HG03095 (cell line): ENCODE measurements at regions not wholly inside any gene's neighbourhood (a gene's known extent, or its start where the extent isn't known, plus 50 kb on each side); places are given as distances from the start of the nearest gene placed in this dataset.

ENCODE experiments used
- ATAC-seq: cut with Tn5 transposase; IDR thresholded peaks from one replicate; pipeline ENCODE4 v1.9.1; 2021; ENCODE audit warnings: moderate library complexity; ENCODE audit not compliant: unreplicated experiment

DNA sequence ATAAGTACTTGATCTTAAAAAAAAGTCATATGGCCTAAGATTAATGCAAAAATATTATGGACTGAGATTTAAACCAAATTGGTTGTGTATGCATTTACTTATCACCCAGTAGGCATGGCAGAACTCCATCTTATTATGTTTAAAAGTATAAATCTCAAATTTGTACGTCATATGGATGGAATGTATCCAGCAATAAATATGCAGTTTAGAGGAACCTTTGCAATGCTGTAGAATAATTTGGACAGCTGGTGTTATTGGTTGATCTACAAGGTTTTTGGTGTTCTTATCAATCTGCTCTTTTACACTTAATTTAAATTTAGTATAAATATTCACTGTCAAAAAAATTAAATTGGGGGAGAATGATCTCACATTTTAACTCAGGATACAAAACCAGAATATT, 640.2 kb downstream of the SATB2 start:
- ATAC-seq = no peak

DNA sequence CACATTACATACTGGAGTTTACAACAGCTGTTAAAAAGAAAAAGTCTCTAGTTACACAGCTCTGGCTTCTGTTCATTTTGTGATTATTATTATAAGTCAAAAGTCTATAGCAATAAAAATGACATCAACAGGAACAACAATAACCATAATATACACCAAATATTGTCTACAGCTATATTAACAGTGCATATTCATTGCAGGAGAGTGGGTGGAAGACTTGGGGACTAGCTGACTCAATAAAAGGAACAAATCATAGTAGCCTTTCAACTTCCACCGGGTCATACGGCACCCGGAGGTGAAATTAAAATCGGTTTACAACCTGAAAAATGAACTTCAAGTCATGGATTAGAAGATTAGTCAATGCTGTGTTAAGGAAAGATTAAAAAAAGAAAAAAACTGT, 642.1 kb downstream of the SATB2 start:
- no peak for ATAC-seq

DNA sequence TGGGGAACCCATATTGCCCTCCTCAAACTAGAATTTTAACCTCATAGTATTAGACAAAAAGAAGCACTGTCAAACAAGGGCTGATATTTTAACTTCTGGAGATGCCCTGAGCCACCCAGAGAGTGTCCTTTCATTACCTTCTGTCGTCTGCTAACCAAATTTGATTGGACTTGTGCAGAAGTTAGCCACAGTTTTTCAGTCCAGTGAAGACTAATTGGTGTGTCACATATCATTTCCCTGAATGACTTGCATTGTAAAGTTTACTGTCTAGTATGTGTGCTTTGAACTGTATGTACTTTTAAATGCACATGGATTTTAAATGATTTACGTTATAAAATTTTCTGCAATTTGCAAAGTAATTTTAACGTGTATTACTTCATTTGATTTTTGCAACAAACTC, 646.5 kb downstream of the SATB2 start:
- no peak for ATAC-seq

DNA sequence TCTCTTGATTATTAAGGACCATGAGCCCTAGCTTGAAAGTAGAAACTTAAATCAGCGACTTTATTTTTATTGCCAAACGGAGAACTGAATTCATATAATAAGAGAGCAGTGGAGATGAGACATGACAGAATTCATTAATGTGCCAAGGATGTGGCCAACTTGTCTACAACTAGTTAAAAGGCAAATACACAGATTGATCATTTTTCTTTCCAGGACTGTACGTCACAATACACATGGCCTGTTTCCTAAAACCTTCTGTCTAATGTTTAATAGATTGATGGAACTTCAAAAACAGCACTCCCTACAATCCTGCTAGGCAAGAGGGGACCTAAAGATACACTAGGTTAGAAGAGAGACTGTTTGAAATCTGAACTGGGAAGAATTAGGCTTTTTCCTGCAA, 647.8 kb downstream of the SATB2 start:
- ATAC-seq = no peak

DNA sequence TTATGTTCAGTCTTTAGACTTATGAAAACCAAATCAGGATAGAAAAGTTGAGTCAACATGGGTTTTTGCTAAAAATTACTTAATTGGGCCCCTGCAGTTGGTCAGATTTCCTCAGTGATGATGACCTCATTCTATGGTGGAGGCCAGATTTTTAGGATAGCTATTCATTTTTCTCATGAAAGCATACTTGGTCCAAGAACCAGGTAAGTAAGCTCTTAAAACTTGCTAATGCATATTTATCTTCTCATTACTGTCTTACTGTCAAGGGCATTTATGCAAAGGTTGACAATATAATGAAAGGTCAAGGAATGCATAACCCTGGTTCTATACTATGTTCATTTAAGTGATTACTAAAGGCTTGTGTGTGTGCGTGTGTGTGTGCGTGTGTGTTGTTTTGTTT, 650.6 kb downstream of the SATB2 start:
- no peak for ATAC-seq

DNA sequence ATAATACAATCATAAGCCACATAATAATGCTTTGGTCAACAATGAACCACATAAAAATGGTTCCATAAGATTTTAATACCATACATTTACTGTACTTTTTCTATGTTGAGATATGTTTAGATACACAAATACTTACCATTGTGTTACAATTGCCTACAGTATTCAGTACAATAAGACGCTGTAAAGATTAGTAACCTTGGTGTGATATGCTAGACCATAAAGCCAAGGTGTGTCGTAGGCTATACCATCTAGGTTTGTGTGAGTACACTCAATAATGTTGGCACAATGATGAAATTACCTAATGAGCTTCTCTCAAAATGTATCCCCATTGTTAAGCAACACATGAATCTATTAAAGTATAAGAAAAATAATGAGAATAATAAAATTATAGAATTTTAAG, 662.3 kb downstream of the SATB2 start:
- no peak for ATAC-seq

DNA sequence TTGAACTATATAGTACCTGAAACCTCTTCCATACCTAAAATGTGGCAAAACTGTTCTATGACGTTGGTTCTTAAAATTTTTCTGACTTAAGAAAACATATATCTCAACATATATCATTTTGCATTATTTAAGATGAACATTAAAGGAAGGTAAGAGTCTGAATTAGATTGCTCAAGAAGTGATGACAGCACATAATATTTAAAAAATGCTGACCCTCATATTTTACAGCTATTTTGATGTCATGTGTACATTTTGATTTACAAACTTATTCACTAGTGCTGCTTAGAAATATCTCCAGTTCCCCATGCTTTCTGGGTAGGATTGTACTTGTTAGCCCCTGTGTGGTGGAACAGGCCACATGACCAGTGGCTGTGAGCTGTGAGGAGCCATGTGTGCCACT, 666.1 kb downstream of the SATB2 start:
- ATAC-seq = no peak

DNA sequence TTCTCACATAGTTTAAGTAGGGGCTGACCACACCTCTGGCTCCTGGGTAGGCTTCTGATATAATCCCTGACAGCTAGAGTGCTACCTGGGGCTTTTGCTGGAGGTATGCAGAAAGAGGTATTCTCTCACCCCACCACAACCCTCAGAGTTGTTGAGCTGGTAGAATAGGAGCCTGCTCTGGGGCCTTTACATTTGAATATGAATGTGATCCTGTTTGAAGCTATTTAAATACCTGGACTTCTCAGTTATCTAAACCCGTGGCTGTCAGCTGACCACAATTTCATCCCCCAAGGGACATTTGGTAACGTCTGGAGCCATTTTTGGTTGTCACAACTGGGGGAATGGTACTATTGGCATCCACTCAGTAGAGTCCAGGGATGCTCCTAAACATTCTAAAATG, 669.1 kb downstream of the SATB2 start:
- ATAC-seq = no peak

DNA sequence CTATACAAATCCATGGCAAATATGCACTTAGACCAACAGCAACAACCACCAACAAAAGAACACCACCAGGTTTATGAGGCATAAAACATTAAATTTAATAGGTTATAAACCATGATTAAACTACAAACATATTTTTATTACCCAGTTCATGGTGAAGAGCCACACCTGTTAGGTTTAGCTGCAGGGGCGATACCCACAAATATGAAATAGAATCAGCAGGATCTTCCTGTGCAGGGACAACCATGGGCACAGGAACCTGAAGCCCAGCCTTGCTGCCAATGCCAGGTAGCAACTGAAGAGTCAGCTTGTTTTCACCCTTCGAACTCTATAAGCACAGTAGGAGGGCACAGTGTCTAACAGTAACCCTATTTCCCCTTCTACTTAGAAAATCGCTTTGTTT, 675.0 kb downstream of the SATB2 start:
- ATAC-seq = no peak

DNA sequence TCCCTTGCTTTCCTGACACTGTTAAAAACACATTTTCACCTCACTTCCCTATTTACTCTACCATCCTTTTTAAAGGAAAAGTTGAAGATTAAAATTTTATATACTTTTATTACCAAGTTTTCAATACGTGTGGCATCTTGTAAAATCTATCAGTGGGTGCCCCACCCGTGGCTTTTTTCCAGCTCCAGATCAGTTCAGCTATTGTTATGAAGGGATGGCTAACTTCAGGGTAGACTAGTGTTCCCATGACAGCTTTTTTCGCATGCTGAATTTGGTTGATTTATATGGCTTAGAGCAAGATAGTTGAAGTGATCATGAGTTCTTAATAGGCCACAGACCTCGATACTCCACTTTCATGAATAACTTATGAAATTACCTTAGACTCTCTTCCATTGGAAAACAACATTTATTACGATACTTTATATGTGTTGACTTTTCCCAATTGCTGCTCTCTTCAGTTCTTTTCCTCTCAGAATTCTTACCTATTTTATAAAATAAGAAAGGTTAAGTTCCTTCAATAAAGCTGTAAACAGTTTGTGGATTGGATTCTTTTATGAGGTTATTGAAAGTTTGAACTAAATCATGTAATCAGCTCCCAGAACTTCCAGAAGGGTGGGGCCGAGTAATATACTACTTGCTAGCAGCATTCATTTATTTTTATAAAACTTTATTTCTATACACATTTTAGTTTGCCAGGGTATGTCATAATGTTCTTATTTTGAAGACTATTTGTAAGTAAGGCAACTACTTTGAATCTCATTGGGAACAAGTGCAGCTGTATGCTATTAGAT, 680.9 kb downstream of the SATB2 start:
- ATAC-seq = no peak

DNA sequence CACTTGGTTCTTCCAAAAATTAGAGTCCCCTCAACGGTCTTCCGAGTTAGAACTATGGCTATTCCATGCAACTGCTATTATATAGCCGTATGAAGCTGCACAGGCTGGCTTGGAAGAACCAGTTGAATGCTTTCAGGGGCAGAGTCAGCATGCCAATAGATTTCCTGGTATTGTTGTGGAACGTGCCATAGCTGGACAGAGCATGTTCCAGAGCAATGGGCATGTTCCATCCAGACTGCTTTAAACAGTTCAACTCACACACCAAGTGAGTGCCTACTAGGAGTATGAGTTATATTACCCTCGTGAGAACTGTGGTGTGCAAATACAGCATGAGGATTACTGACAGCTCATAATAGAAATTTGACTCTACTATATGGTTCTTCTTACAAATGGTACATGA, 682.0 kb downstream of the SATB2 start:
- no peak for ATAC-seq

DNA sequence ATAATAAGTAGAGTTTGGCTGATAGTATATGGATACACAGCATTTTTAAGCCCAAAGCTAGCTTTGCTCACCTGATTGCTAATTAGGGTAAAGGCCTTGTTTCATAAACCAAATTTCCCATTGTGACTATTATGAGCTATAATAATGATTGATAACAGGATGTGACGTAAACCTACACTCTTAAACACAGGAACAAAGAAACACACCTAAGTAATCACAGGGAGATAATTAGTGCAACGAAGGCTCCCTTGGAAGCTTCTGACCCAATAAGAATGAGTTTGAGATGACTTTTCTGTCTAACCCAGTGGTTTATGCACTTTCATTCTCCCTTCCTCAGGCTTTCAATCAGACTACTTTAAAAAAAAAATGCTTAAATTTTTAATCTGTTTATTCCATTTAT, 683.2 kb downstream of the SATB2 start:
- ATAC-seq = no peak

DNA sequence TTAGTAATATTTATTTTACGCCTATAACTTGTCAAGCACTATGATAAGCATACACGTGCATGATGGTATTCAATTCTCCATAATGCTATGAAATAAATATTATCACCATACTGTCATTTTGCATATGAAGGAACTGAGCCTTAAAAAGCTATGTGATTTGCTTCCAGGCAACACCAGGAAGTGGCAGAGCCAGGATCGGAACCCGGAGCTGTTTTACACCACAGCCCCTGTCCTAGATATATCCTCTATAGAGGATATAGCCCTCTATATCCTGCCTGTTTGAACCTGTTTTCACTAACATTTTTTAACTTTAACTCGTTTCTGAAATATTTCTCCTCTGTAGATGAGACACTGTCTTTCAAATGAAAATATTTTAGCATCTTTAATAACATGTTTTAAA, 690.0 kb downstream of the SATB2 start:
- no peak for ATAC-seq

DNA sequence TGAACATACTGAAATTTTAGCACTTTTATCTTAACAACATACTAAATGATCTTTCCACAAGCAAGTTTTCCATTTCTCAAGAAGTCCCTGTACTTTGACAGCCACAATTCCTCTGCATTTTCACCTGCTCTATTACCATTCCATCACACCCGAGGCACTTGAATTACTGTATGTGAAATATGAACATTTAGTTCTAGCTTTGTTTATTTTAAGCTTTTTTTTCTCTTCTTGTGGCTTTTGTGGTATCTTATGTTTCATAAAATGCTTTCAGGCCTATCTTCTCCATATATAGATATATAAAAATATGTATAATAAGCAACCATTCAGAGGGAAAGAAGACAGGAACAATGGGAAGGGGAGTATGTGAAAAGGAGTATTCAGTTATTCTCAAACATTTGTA, 693.9 kb downstream of the SATB2 start:
- no peak for ATAC-seq

DNA sequence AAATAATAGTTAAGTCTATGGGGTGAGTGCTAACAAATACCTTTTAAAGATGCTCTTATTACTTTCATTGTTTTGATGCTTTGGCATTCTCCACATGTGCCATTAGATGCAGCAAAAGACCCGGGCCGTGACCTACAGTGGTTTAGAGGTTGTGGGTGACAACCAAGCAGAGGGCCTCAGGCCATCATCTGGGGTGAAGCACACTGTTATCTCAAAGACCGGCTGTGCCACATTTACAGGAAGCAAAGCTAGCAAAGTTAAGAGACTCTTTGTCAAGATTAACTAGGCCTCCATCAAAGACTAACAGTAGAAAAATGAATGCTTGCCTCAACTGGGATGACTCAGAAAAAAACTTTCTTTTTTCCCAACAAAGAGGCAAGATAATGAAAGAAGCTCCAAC, 695.3 kb downstream of the SATB2 start:
- no peak for ATAC-seq

DNA sequence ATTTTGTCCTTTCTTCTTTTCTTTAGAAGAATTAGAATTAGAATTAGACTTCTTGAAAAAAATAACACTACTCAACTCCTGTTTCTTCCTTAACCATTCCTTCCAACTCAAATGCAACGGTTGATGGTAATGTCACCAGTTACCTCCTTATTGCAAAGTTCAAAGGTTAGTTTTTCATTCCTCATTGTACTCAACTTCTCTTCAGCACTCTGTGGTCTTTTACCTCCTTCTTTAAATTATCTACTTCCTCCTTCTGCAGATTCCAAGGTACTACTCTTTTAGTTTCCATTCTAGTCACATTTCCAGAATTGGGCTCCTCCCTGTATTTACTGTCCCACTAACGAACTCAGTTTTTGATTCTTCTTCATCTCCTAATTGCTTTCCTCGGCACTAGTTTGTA, 700.7 kb downstream of the SATB2 start:
- no peak for ATAC-seq

DNA sequence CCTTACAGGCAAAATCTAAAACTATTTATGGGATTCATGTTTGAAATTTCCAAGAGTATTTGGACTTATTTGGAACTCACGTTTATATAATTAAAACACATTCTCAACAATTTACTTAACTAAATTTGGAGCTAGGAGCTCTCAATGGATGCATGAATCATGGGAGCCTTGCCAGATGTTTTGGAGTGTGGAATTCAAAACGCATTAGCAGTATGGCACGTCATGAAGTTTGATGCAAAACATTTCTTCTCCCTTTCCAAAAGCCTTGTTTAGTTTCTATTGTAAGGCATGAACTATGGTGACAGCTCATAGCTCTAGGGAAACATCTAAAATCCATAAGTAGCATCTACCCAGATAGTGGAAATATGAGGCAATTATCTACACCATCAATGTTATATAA, 701.6 kb downstream of the SATB2 start:
- no peak for ATAC-seq

DNA sequence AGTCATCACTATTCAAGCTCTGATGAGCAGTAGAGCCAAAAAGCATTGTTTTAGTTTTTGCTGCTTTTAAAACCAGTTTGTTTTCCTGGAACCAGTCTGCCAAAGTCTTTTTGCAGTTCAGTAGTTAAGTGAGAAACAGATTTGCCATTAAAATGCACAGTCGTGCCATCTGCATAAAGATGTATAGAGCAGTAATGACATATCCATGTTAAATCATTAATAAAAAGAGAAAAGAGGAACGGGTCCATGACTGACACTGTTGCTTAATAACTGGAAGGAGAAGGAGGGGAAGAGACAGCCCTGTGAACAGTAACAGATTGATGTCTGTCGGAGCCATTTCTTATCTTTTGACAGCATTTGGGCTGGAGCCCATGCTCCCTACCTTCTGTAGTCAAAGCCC, 704.6 kb downstream of the SATB2 start:
- ATAC-seq = no peak

DNA sequence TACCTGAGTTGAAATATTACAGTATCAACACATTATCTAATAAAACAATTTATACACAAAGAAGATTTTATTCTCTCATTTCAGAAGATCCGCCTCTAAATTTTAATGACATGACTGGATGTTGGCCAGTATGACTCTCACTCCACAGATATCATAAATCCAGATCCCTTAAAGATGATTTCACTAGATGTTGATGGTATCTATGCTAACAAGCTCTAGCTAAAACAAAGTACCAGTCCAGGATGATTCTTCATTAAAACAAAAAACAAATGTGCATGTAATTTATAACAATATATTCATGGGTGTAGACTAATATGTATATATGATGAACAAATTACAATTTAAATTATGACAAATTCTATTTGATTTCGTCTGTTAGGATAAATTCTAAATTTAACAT, 708.4 kb downstream of the SATB2 start:
- no peak for ATAC-seq

DNA sequence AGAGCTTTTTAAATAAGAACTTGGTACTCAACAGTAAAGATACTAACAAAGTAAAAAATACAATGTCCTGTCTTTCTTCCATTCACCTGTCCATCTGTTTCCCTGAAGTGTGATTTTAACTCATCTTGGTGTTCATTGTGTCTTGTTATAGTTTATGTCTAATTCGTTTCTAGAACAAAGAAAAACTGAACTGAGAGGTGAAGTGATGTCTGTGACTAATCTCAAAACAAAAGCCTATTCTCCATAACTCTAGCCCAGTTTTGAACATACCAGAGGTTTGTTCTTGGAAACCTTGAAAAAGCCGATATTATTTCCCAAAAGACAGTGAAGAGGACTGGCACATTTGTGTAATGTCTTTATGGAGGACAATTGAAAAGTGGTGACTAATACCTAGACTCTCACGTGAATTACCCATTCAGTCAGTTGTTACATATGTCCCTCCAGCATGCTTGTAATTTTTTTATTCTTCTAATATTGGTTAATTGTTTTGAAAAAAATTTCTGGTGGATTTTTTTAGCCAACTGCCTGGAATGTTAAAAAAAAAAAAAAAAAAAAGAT, 725.8 kb downstream of the SATB2 start:
- ATAC-seq = no peak

DNA sequence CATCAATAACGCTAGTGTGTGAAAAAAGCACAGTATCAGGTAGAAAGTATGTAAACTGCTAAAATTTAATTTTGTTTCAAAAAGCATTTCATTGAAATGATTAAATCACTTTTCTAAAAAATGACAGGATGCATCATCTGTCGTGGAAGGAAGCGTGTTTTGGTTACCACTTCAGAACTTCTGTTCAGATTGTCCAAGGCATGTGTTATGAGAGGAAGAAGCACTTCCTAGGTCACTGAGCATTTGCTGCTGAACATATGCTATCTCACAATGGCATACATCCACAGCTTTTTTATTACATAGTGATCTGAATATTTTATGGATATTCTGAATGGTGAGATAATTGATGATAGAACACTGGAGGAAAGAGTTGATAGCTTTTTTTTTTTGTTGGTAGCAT, 737.5 kb downstream of the SATB2 start:
- ATAC-seq = no peak

DNA sequence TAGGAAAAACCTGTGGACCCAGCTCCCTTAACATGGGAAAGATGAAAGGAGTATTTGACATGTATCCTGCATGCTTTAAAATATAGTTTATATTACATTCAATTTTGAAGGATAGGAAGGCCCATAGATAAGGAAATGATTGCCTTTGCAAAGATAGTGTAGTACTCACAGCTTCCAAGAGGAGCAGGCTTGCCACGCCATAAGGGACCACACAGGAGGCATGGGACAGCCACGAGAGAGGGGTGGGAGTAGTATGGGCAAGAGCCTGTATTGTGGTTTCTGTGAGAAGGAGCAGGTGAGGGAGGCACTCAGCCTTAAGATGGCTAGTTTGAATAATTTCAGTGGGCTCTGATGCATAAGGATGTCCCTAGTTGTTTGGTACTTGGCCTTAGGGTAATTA, 740.3 kb downstream of the SATB2 start:
- no peak for ATAC-seq

DNA sequence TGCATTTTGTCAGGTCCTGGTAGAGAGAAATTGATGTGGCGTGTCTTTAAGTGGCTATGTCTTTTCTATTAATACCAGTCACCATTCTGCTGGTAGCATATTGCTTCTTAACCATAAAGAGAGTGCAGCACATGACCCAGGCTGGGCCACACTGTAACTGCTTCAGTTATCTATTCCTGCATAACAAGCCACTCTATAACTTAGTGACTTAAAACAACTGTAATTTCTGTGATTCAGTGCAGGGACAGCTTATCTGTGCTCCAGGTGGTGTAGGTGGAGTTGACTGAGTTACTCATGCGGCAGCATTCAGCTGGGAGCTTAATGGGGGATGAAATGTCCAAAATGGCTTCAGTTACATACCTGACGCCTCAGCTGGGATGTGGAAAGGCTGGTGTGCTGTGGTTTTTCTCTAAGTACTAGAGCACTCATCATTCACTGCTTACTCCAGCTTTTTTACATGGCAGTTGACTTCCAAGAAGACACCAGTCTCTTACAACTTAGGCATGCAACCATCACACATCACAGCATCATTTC, 742.4 kb downstream of the SATB2 start:
- ATAC-seq = no peak
